Smooth muscle cell of the brain vasculature (primary cell): ENCODE measurements at regions not wholly inside any gene's neighbourhood (a gene's known extent, or its start where the extent isn't known, plus 50 kb on each side); places are given as distances from the start of the nearest gene placed in this dataset.
A peak's percentile ranks its signal among the peaks of the same experiment; 100 is the strongest.

Source experiments
- DNase-seq: peaks from one replicate; pipeline ENCODE4 v3.0.0-alpha.2; 2012; ENCODE audit warnings: low read depth, low spot score

GRCh38 chr6:168134560-168135201, 55.7 kb upstream of the FRMD1 start:
- DNase-seq = no peak

- no peak for DNase-seq
Observed at GRCh38 chr6:168133687-168134559, 54.9 kb upstream of the FRMD1 start.

GRCh38 chr6:168133168-168133561, 54.2 kb upstream of the FRMD1 start:
- peak; percentile 29 for DNase-seq

- peak; percentile 39 for DNase-seq
Observed at GRCh38 chr6:168132531-168133167, 53.6 kb upstream of the FRMD1 start.

GRCh38 chr6:168131464-168132415, 52.7 kb upstream of the FRMD1 start:
- DNase-seq = no peak

- DNase-seq = no peak
Observed at GRCh38 chr6:168130697-168131371, 51.8 kb upstream of the FRMD1 start.

GRCh38 chr6:168130168-168130696, 51.2 kb upstream of the FRMD1 start:
- DNase-seq = no peak

- no peak for DNase-seq
Observed at GRCh38 chr6:168129292-168130167, 50.5 kb upstream of the FRMD1 start.

GRCh38 chr6:168128631-168129291, 49.7 kb upstream of the FRMD1 start:
- DNase-seq = no peak
